Adrenal gland (tissue), 9 donors: ENCODE measurements at regions not wholly inside any gene's neighbourhood (a gene's known extent, or its start where the extent isn't known, plus 50 kb on each side); places are given as distances from the start of the nearest gene placed in this dataset.

Source experiments
- DNase-seq, 7 donors: peaks; one replicate each; pipeline ENCODE4 v3.0.0-alpha.2; 2019 to 2020
- H3K27ac ChIP-seq, 5 donors: fragments of 200-600 bp; sonication (generic) in 4 of 5; 1 replicate in 3 of 5; 2 replicates in 2 of 5; pipeline versions ENCODE4 v1.5.1 to v1.8.0; 2016 to 2020; ENCODE audit warnings: mild to moderate bottlenecking in 1 of 5
- H3K27me3 ChIP-seq: fragments of 200-600 bp; 2 replicates; pipeline ENCODE4 v1.8.0; 2021
- H3K36me3 ChIP-seq, 2 donors: fragments of 200-600 bp; replicated peaks in 1 of 2; 1 replicate in 1 of 2; 2 replicates in 1 of 2; pipeline versions ENCODE4 v1.5.1 to v1.8.0; 2018 to 2022
- H3K4me1 ChIP-seq, 2 donors: fragments of 200-600 bp; replicated peaks in 1 of 2; 1 replicate in 1 of 2; 2 replicates in 1 of 2; pipeline versions ENCODE4 v1.5.1 to v1.8.0; 2018 to 2021
- H3K4me3 ChIP-seq, 4 donors: fragments of 200-600 bp; sonication (generic) in 3 of 4; one replicate each; pipeline ENCODE4 v1.5.1; 2016 to 2018
- H3K9me3 ChIP-seq, 3 donors: fragments of 200-600 bp; sonication (generic) in 1 of 3; replicated peaks in 1 of 3; 1 replicate in 2 of 3; 2 replicates in 1 of 3; pipeline versions ENCODE4 v1.5.1 to v1.8.0; 2016 to 2021
- CTCF ChIP-seq, 6 experiments: fragments of 450-650 bp in 4 of 6; fragments of 200-600 bp in 2 of 6; sonication (generic) in 1 of 6; IDR thresholded peaks; 1 replicate in 5 of 6; 2 replicates in 1 of 6; pipeline versions ENCODE4 v1.5.1 to v1.8.0; 2016 to 2021; ENCODE audit warnings: antibody characterized with exemption in 6 of 6, mild to moderate bottlenecking in 2 of 6, moderate library complexity in 1 of 6
- POLR2A ChIP-seq, 2 donors: fragments of 450-650 bp; IDR thresholded peaks; one replicate each; pipeline ENCODE4 v1.6.1; 2017; ENCODE audit warnings: antibody characterized with exemption in 2 of 2, mild to moderate bottlenecking in 2 of 2, moderate library complexity in 1 of 2
- WGBS, 4 donors: extraction: QIAGEN DNeasy Blood & Tissue Kit in 2 of 4; methylation state at CpG; one replicate each; pipeline versions ENCODE4 v1.1.5 to v1.1.7; 2013 to 2017; 5-methylcytosine and 5-hydroxymethylcytosine counted together
- intact Hi-C, 2 donors: fragments of 100-400 bp; cut with DNase I; formaldehyde crosslinking; loops; one replicate each; pipeline versions ENCODE4 v1.14.1 to v1.15.0; 2022 to 2023
- donor health status: healthy with polysubstance abuse.
- donor health status: Bipolar disorder and iron deficiency.
- donor health status: DM: yes; HTN: yes; CAD: no.
- donor health status: DM: no; HTN: no; CAD: no.
- donor health status: DM: no; HTN: no; CAD: no.

- H3K36me3 ChIP-seq: no peaks in the 10 kb centered on the region
- no peaks in the 10 kb centered on the region for H3K27me3 ChIP-seq
- H3K4me1 ChIP-seq: no peaks in the 10 kb centered on the region
- TF ChIP-seq POLR2A (IDR thresholded peaks at IDR 0.05) (no peak), CTCF (IDR thresholded peaks at IDR 0.05) (no peak)
- peaks cover 0 to 5% (median 0%) of the 10 kb centered on the region in 3 donors for H3K9me3 ChIP-seq
- WGBS, 4 donors: 68 to 90% (median 75%) methylated on average over 8 of the region's 8 CpGs
- no peak overlapping the region for H3K27ac ChIP-seq
- H3K4me3 ChIP-seq: no peak overlapping the region
- no peak for DNase-seq
- intact Hi-C loops: no loop called here
These were observed 1072.3 kb downstream of the RAPGEF2 start for GRCh38 chr4:160175064-160175643.

- Histone ChIP-seq H3K27me3 (no peaks in the 10 kb centered on the region), H3K36me3 (no peaks in the 10 kb centered on the region), H3K4me1 (no peaks in the 10 kb centered on the region), H3K9me3 (no peaks in the 10 kb centered on the region), H3K27ac (no peak overlapping the region), H3K4me3 (no peak overlapping the region)
- intact Hi-C loops: no loop called here
- TF ChIP-seq POLR2A (IDR thresholded peaks at IDR 0.05) (no peak), CTCF (IDR thresholded peaks at IDR 0.05) (no peak)
- WGBS, 4 donors: 75 to 89% (median 80%) methylated on average over 2 of the region's 2 CpGs
- DNase-seq: no peak
These were observed 1077.3 kb downstream of the RAPGEF2 start for GRCh38 chr4:160180211-160180610.

- H3K4me3 ChIP-seq: no peak overlapping the region
- intact Hi-C loops: no loop called here
These were observed 1079.8 kb downstream of the RAPGEF2 start for GRCh38 chr4:160182727-160183126.

GRCh38 chr4:160184884-160185283, 1082.0 kb downstream of the RAPGEF2 start:
- no peak for DNase-seq
- WGBS, 4 donors: 85 to 97% (median 91%) methylated on average over 4 of the region's 4 CpGs
- no peaks in the 10 kb centered on the region for H3K27me3 ChIP-seq
- intact Hi-C loops: no loop called here
- no peaks in the 10 kb centered on the region for H3K36me3 ChIP-seq
- no peaks in the 10 kb centered on the region for H3K4me1 ChIP-seq
- H3K9me3 ChIP-seq: no peaks in the 10 kb centered on the region
- no peak overlapping the region for H3K27ac ChIP-seq
- TF ChIP-seq CTCF (IDR thresholded peaks at IDR 0.05) (no peak), POLR2A (IDR thresholded peaks at IDR 0.05) (no peak)
- no peak overlapping the region for H3K4me3 ChIP-seq

More at GRCh38 chr4:160182727-160183126, 1079.8 kb downstream of the RAPGEF2 start:
- Histone ChIP-seq H3K4me1 (no peaks in the 10 kb centered on the region), H3K9me3 (no peaks in the 10 kb centered on the region), H3K27ac (no peak overlapping the region), H3K36me3 (no peaks in the 10 kb centered on the region), H3K27me3 (no peaks in the 10 kb centered on the region)
- TF ChIP-seq POLR2A (IDR thresholded peaks at IDR 0.05) (no peak), CTCF (IDR thresholded peaks at IDR 0.05) (no peak)
- no peak for DNase-seq
- WGBS, 4 donors: 70 to 79% (median 74%) methylated on average over 2 of the region's 2 CpGs
